ENCODE measurements at regions not wholly inside any gene's neighbourhood (a gene's known extent, or its start where the extent isn't known, plus 50 kb on each side); places are given as distances from the start of the nearest gene placed in this dataset.

GRCh38 chr14:36243183-36243582 is 66.7 kb upstream of the PTCSC3 start:
- Histone ChIP-seq H3K9ac (ENCODE audit: control insufficient read depth, insufficient read depth, low read length) (no peak overlapping the region), H4K20me1 (ENCODE audit: control insufficient read depth, insufficient read depth) (no peaks in the 10 kb centered on the region), H3K9me3 (replicated peaks; ENCODE audit: control insufficient read depth, insufficient read depth, low read length) (no peaks in the 10 kb centered on the region), H3K27me3 (replicated peaks in 1 of 2; ENCODE audit: control insufficient read depth in 2 of 2, insufficient read depth in 2 of 2, low read length in 1 of 2) (no peaks in the 10 kb centered on the region), H3K4me2 (ENCODE audit: control insufficient read depth, insufficient read depth) (no peak overlapping the region), H3K79me2 (ENCODE audit: control insufficient read depth, insufficient read depth, low read length) (no peaks in the 10 kb centered on the region), H3K4me3 (no peak overlapping the region), H3K4me1 (ENCODE audit: control insufficient read depth, insufficient read depth, low read length) (no peaks in the 10 kb centered on the region), H3K36me3 (ENCODE audit: control insufficient read depth in 2 of 2, insufficient read depth in 2 of 2, low read length in 1 of 2) (no peaks in the 10 kb centered on the region), H2AFZ (ENCODE audit: control insufficient read depth, low read depth, low read length) (no peak overlapping the region), H3K27ac (ENCODE audit: control insufficient read depth, insufficient read depth) (no peak overlapping the region)
- FAIRE-seq, result no peak
- ChIA-PET CTCF (interaction anchor here (2.6 kb wide), 1 partner anchor 131 kb away, joined by 13 read pairs; no protein-coding TSS in a partner anchor), POLR2A (no interaction called here), SMC1A (ENCODE audit: uncharacterized antibody, unreplicated experiment) (no interaction called here), RAD21 (ENCODE audit: unreplicated experiment) (no interaction called here)
- no TSS peak for BruUV-seq (replicated peaks)
- intact Hi-C loops (cut with micrococcal nuclease; ENCODE audit: unreplicated experiment) (no loop called here), in situ Hi-C loops (cut with MboI) (no loop called here)
- no peak for DNase-seq (ENCODE audit: low read depth, low spot score)
- TF ChIP-seq ZNF207 (IDR thresholded peaks at IDR 0.05; ENCODE audit: borderline replicate concordance), result no peak
- TF ChIP-seq RUNX3 (IDR thresholded peaks at IDR 0.05; ENCODE audit: low read length), result no peak
- TF ChIP-seq MAX (IDR thresholded peaks at IDR 0.05; ENCODE audit: low read depth, low read length), result no peak
- no peak for TF ChIP-seq TCF3 (IDR thresholded peaks at IDR 0.05; ENCODE audit: borderline replicate concordance, insufficient read depth, low read depth, low read length)
- TF ChIP-seq CBX3 (IDR thresholded peaks at IDR 0.05; ENCODE audit: borderline replicate concordance, low read depth), result no peak
- no peak for TF ChIP-seq CHD1 (IDR thresholded peaks at IDR 0.05; ENCODE audit: low read depth, low read length)
- TF ChIP-seq ESRRA (IDR thresholded peaks at IDR 0.05; ENCODE audit: low read length), result no peak
- TF ChIP-seq GATAD2B (conservative IDR thresholded peaks at IDR 0.05; ENCODE audit: low read depth), result no peak
- no peak for TF ChIP-seq POLR2A (IDR thresholded peaks at IDR 0.05; ENCODE audit: low read depth, low read length)
- no peak for TF ChIP-seq NRF1 (conservative IDR thresholded peaks at IDR 0.05; ENCODE audit: low read depth, low read length)
- no peak for TF ChIP-seq ZZZ3 (IDR thresholded peaks at IDR 0.05; ENCODE audit: control insufficient read depth, insufficient read length, low read depth)
- no peak for TF ChIP-seq ZBTB40 (IDR thresholded peaks at IDR 0.05; ENCODE audit: borderline replicate concordance)
- no peak for TF ChIP-seq NKRF (conservative IDR thresholded peaks at IDR 0.05)
- TF ChIP-seq TCF7 (IDR thresholded peaks at IDR 0.05; ENCODE audit: borderline replicate concordance), result no peak
- no peak for TF ChIP-seq SKIL (IDR thresholded peaks at IDR 0.05; ENCODE audit: low read depth, poor library complexity, severe bottlenecking)
- no peak for TF ChIP-seq MEF2A (IDR thresholded peaks at IDR 0.05; ENCODE audit: insufficient read depth, low read depth, low read length)
- TF ChIP-seq SPI1 (IDR thresholded peaks at IDR 0.05; ENCODE audit: borderline replicate concordance, insufficient read depth, low read depth, low read length), result no peak
- no peak for TF ChIP-seq BMI1 (IDR thresholded peaks at IDR 0.05; ENCODE audit: borderline replicate concordance)
- WGBS (ENCODE audit: insufficient coverage, insufficient replicate concordance, low lambda C conversion rate, missing lambda C conversion rate), result 8% methylated on average over 1 of the region's 1 CpG
- no peak for ATAC-seq

All from GM12878 (cell line).